ENCODE measurements at regions not wholly inside any gene's neighbourhood (a gene's known extent, or its start where the extent isn't known, plus 50 kb on each side); places are given as distances from the start of the nearest gene placed in this dataset.

- no peak for DNase-seq
Observed at GRCh38 chr10:123462246-123462645, 203.9 kb upstream of the GPR26 start.

DNA sequence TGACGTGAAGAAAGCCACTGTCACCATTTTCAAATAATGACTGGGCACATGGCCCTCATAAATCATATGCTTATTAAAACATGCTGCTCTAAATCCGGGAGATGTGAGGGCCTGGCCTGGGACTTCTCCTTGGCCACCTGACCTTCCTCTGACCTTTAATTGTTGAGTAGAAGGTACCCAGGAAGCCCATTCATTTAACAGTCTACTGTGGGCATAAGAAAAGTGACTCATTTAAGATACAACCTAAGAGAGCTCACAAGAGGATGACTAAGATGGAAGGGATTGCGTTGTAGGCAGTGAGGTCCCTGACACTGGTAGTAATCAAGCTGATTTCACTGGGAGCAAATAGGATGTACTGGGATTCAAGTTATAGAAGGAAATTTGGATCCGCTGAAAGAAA is 203.4 kb upstream of the GPR26 start:
- DNase-seq, result no peak

GRCh38 chr10:123463181-123463580 is 203.0 kb upstream of the GPR26 start:
- no peak for DNase-seq

DNA sequence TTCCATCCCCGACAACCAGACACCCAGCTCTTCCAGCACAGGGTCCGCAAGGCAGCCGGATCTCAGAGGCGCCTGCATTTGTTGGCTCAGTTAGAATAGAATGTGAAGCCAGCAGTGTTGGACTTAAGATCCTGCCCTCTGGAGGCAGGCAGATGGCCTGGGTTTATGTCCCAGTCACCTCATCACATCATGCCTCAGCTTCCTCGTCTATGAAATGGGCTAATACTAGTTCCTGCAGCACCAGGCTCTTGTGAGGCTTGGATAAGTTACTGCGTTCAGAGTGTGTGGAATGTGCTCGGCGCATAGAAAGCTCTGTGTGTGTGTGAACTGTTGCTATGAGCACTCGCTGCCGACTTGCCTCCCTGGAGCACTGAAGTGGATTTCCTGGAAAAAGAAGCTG is 202.5 kb upstream of the GPR26 start:
- no peak for DNase-seq

DNA sequence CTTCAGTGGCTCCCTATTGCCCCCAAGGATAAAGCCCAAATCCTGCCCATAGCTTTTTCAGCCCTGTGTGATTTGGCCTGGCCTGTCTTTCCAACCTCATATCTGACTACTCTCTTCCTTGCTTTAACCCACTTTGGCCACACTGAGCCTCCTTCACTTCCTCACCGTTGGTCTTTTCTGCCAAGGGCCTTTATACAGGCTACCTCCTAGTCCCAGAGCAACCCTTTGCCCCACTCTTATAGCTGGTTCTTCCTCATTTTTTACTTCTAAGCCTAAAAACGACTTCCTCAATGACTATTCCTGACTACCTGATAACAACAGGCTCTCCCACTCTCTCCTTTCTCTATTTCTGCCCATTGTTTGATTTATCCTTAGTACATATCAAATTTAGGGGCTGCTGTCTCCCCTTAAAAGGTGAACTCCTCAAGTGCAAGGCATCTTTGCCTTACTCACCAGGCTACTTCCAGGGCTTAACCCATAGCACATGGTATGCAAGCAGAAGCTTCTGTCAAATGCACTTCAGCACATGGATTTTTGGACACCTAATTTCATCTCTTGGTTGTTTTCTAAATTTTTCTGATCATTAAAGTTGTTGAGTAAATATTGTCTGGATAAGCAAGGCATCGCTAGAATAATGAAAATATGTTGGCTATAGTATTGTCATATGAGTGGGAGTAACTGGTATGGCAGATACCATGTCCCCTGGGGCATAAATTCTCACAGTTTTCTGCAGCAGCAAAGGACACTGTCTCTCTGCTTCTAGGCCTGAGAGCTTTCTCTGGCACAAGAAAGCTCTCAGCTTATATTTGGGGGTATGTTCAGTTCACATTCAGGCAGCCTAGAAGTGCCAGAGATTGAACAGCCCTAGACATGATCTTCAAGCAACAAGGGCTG is 201.5 kb upstream of the GPR26 start:
- DNase-seq, result no peak

DNA sequence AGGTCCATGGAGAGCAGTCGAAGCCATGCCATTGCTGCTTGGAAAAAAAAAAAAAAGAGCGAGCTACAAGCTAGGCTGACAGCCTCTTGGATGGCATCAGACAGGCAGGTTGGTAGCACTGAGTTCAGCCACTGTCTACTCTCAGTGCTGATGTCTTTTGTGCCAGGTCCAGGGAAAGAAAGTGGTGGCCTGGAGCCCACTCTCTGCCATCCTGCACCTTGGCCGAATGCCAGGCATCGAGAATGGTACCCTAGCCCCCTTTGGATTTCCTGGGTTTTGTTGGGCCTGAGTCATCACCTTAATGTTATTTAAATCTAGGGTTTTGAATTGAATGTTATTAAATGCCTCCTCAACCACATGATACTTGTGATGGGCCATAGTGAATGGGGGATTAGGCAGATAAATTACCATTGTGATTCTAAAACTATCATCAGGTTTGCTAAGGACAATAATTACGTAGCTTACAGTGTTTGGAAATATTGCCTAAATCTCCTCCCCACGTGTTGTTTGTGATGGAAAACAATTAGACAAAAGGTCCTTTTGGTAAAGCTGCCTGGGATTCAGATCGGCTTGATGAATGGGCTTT is 195.7 kb upstream of the GPR26 start:
- DNase-seq, result no peak

DNA sequence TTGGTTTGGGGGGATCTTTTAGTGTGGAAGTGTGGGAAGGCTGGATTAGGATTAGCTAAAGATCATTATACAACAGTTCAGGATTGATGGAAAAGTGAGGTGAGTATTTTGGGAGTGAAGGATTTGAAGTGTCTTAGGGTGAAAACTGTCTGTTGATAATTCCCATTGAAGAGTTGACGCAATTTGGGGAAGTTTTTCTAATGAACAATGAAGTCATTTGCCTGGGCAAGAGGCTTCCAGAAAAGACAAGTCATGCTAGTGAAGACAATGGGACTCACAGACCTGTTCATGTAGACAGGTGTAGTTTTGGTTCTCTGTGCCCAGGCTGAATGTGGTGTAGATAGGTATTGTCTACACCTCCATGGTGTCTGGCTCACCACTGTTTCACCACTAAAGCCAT is 194.3 kb upstream of the GPR26 start:
- DNase-seq, result no peak

DNA sequence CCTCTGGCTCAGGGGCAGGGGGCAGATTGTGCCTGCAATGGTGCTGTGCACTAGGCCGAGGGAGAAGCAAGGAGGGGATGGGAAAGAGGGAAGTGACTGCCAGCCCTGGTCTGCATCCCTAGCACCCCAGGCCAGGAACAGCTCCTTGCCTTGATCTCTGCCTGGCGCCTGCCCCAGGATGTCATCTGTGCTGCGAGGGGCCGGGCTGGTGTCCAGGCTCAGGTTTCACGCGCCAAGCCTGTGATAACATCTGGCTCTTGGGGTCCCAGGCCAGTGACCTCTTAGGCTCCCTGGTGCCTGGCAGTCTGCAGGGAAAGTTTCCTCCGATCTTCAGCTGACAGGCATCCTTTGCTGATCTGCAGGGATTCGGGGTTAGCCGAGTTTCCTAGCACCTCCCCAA is 193.5 kb upstream of the GPR26 start:
- DNase-seq, result no peak

DNA sequence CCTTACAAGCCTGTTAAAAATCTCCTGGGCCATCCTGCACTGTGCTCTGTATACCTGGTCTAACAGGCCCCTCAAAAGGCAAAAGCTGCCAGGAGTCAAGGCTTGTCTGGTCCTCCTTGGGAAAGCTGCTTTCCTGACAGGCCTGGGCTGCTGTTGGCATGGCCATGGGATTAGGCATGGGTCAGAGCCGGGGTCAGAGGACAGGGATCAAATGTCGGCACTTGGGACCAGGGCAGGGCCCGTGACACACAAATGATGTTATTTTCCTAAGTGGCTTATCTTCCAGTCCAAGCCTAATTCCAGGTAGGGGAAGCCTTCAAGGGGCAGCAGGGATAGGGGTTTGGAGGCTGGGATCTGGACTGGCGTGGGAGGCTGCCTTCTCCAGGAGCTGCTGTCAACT is 191.5 kb upstream of the GPR26 start:
- no peak for DNase-seq

DNA sequence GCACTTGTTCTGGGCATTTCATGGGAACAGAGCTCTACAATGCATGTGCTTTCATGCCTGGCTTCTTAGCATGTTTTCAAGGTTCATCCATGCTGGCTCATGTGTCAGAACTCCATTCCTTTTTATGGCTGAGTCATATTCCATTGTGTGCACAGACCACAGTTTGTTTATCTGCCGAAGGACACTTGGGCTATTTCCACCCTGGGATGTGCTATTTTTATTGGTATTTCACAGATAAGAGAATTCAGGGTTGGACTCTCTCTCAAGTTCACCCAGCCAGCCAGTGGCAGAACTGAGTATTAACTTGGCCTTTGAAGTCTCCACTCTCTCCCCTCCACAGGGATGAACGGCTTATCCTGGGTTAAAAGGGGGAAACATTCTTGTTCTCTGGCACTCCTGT is 190.7 kb upstream of the GPR26 start:
- DNase-seq, result no peak

DNA sequence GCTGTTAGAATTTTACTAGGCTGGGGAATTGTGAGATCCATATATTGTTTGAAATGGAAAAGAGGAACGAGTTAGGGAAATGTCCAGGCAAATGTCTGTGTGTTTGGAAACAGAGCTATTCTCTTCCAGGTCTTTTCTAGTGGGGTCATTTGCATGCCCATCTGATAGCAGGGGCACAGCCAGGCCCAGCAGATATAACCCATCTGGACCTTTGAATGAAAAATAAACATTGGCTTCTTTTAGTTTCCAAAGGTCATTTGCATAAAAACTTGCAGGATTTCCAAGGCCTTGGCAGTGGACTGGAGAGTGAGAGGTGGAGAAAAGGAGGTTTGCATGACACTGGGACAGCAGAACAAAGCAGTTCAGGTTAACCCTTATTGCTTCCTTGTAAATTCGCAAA is 188.0 kb upstream of the GPR26 start:
- no peak for DNase-seq

DNA sequence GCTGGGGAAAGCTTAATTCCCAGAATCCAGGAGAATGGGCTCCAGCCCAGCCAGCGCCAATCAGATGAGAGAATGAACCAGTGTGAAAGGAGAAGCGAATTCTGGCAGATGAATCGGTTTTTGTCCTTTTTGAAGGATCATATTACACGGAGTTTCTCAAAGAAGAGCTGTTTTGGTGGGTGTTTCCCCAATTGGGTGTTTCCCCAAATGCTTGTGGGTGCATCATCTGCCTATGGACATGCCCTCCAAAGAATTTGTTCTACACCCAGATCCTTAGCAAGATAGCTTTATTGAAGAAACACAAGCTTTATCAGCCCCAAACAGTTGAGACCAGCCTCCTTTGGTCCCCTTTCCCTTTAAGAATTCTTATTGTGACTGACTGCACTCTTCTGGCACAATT is 186.5 kb upstream of the GPR26 start:
- no peak for DNase-seq

GRCh38 chr10:123480344-123480743 is 185.8 kb upstream of the GPR26 start:
- no peak for DNase-seq

DNA sequence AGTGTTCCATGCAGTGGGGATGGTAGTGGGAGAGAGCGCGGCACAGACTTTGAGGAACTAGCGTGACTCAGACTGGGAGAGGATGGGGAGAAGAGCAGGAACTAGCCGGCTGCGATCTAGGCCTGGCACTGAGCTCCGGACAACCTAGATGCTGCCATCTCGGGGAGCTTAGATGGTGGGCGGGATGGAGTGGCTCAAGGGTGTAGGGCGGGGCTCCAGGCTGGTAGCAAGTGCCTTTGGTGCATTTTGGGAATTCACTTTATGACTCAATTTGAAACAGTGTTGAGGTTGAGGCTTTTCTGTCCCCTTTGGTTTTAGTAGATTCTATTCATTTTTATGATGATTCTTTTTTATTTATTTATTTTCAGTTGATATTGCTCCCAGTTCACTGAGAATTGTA is 185.3 kb upstream of the GPR26 start:
- DNase-seq, result no peak

DNA sequence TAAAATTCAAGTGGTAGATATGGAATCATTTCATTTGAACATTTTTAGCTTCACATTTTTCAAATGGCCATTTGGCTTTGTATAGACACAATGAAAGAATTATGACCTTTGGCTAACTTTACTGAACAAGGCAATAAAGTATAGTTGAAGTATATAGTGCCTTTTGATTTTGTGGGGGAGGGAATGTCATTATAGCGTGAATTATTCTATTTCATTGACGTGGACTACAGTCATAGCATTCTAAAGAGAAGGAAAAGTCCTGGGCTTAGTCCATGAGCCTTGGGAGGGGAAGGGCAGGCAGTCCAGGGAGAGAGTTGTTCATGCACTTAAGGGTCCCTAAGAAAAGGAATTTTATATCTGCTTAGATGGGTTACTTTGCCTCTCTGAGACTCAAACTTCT is 181.4 kb upstream of the GPR26 start:
- no peak for DNase-seq

DNA sequence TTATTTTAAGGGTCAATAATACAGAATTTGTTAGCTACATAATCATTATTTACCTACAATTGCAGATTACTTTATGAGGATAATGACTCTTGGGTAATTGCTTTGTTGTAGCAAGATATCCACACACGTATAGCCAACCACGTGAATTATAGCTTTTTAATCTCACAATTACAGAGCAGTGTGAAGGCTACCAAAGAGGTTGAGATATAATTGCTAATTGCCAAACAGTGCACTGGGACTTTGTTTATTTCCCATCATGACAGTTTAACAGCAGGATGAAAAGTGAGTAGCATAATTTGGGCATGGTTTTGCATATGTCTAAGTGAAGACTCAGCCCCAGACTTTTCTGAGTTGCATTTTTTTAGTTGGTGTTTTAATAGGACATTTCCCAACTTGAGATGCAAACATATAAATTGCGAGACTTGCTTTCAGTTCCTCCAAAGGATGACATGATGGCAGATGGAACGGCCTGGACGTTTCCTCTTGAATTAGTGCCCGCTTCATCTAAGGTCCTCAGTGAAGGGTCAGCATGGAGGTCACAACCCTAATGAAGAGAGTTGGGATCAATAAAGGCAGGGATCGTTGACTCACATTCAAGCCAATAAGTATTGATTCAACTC is 180.7 kb upstream of the GPR26 start:
- DNase-seq, result no peak

- no peak for DNase-seq
Observed at GRCh38 chr10:123488436-123488835, 177.7 kb upstream of the GPR26 start.

GRCh38 chr10:123491364-123491763 is 174.8 kb upstream of the GPR26 start:
- DNase-seq, result no peak

- no peak for DNase-seq
Observed at GRCh38 chr10:123492016-123492415, 174.1 kb upstream of the GPR26 start.

- no peak for DNase-seq
Observed at GRCh38 chr10:123494301-123494808, 171.8 kb upstream of the GPR26 start.

- peak; percentile 9 for DNase-seq
Observed at GRCh38 chr10:123496375-123496774, 169.8 kb upstream of the GPR26 start.

GRCh38 chr10:123496996-123497660 is 169.0 kb upstream of the GPR26 start:
- DNase-seq, result no peak

DNA sequence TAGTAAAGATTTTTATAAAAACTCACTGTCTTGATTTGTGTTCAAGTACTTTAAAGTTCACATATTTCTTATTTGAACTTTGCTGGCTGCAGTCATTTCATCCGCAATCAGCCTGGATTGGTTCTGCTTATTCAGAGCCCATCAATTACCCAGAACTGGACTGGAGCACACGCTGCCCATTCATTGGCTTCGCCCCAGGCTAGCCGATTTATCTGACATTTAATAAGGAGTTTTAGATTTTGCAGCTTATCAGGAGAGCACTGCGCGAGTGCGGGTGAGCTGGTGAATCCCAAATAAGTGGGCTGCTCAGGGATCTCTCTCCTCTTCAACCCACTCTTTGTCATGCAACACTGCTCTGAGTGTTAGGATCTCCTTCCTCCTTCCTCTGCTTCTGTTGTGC is 166.0 kb upstream of the GPR26 start:
- no peak for DNase-seq

GRCh38 chr10:123501148-123501547 is 165.0 kb upstream of the GPR26 start:
- DNase-seq, result no peak
